Thyroid gland (tissue), 4 donors: ENCODE measurements at regions not wholly inside any gene's neighbourhood (a gene's known extent, or its start where the extent isn't known, plus 50 kb on each side); places are given as distances from the start of the nearest gene placed in this dataset.

Experiments used
- POLR2A ChIP-seq, 2 donors: fragments of 450-650 bp; IDR thresholded peaks; one replicate each; pipeline ENCODE4 v1.6.1; 2017; ENCODE audit warnings: antibody characterized with exemption in 2 of 2, mild to moderate bottlenecking in 2 of 2, moderate library complexity in 1 of 2
- TF ChIP-seq, protein P1 (sequence below), 6 experiments: fragments of 200-600 bp in 3 of 6; fragments of 450-650 bp in 3 of 6; sonication (generic) in 3 of 6; IDR thresholded peaks; one replicate each; pipeline ENCODE4 v1.5.1; 2016 to 2019; ENCODE audit warnings: antibody characterized with exemption in 6 of 6, mild to moderate bottlenecking in 2 of 6, inconsistent platforms in 1 of 6, moderate library complexity in 1 of 6

DNA sequence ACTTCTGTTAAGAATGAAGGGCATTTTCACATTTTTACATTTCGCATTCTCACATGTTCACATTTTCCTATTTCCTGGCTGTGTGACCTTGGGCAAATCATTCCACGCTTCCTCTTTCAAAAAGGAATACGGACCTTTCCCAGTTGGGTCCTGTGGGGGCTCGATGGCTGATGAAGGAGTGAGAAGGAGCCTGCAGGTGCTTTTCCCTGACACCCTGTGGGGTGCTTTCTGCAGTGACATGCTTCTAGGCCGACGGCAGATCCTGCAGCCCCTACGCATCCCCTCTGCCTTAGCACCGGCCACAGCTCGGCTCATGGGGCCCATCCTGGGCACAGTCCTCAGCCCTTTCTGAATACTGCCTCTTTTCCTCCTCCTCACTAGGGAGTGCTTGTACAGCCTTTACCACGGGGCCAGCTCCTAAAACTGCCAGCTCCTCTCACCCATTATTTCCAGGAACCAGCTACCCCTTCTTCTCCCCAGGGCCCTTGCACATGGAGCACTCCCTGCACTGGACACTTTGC, 91.0 kb downstream of the FOXL1 start:
- no peak for TF ChIP-seq POLR2A (IDR thresholded peaks at IDR 0.05)
- TF ChIP-seq, protein P1, sequence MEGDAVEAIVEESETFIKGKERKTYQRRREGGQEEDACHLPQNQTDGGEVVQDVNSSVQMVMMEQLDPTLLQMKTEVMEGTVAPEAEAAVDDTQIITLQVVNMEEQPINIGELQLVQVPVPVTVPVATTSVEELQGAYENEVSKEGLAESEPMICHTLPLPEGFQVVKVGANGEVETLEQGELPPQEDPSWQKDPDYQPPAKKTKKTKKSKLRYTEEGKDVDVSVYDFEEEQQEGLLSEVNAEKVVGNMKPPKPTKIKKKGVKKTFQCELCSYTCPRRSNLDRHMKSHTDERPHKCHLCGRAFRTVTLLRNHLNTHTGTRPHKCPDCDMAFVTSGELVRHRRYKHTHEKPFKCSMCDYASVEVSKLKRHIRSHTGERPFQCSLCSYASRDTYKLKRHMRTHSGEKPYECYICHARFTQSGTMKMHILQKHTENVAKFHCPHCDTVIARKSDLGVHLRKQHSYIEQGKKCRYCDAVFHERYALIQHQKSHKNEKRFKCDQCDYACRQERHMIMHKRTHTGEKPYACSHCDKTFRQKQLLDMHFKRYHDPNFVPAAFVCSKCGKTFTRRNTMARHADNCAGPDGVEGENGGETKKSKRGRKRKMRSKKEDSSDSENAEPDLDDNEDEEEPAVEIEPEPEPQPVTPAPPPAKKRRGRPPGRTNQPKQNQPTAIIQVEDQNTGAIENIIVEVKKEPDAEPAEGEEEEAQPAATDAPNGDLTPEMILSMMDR (IDR thresholded peaks at IDR 0.05): no peak
